CD4-positive, alpha-beta T cell (primary cell): ENCODE measurements at regions not wholly inside any gene's neighbourhood (a gene's known extent, or its start where the extent isn't known, plus 50 kb on each side); places are given as distances from the start of the nearest gene placed in this dataset.

ENCODE experiments used
- ATAC-seq: fragments of 200-7000 bp; cut with Tn5 transposase; one replicate; pipeline ENCODE4 v1.10.0; 2022; ENCODE audit warnings: mild to moderate bottlenecking; ENCODE audit not compliant: poor library complexity
- CTCF ChIA-PET: fragments of 350-600 bp; sonication (Branson Sonifier 250); formaldehyde crosslinking; loops from one replicate; lab custom pipeline; 2021; ENCODE audit warnings: antibody characterized with exemption, inconsistent platforms; lab: Charles Lee
- POLR2A ChIA-PET: fragments of 350-600 bp; sonication (Branson Sonifier 250); formaldehyde crosslinking; loops from one replicate; lab custom pipeline; 2021; ENCODE audit warnings: antibody characterized with exemption, inconsistent platforms; lab: Charles Lee
- DNase-seq, 14 experiments: peaks; one replicate each; pipeline ENCODE4 v3.0.0-alpha.2; 2013 to 2020; ENCODE audit warnings: mixed read lengths in 2 of 14
- H3K27ac ChIP-seq, 2 donors: one replicate each; pipeline versions ENCODE4 v1.5.1 to v1.7.0; 2013; ENCODE audit warnings: low read length in 2 of 2, low read depth in 1 of 2, mild to moderate bottlenecking in 1 of 2
- H3K27me3 ChIP-seq, 2 experiments: 1 replicate in 1 of 2; 2 replicates in 1 of 2; pipeline versions ENCODE4 v1.6.1 to v1.7.0; 2013; ENCODE audit warnings: low read length in 2 of 2, control low read depth in 1 of 2, mild to moderate bottlenecking in 1 of 2, moderate library complexity in 1 of 2; ENCODE audit not compliant: insufficient read depth in 2 of 2, control insufficient read depth in 1 of 2
- H3K36me3 ChIP-seq: one replicate; pipeline ENCODE4 v1.6.1; 2013; ENCODE audit warnings: low read length, control low read depth; ENCODE audit not compliant: insufficient read depth
- H3K4me1 ChIP-seq: one replicate; pipeline ENCODE4 v1.6.1; 2013; ENCODE audit warnings: low read length, control low read depth; ENCODE audit not compliant: insufficient read depth
- H3K4me3 ChIP-seq: one replicate; pipeline ENCODE4 v1.5.1; 2013; ENCODE audit warnings: mild to moderate bottlenecking, low read length, moderate library complexity
- H3K9me3 ChIP-seq, 2 experiments: 1 replicate in 1 of 2; 2 replicates in 1 of 2; pipeline versions ENCODE4 v1.6.1 to v1.7.0; 2013; ENCODE audit warnings: low read length in 2 of 2, mild to moderate bottlenecking in 2 of 2, control low read depth in 1 of 2, moderate library complexity in 1 of 2; ENCODE audit not compliant: control insufficient read depth in 1 of 2, insufficient read depth in 1 of 2
- H3K27ac Mint-ChIP-seq: one replicate; pipeline ENCODE4 v1.8.0; 2020; ENCODE audit warnings: mixed read lengths
- H3K27me3 Mint-ChIP-seq: one replicate; pipeline ENCODE4 v1.8.0; 2021; ENCODE audit warnings: mixed read lengths
- H3K36me3 Mint-ChIP-seq: one replicate; pipeline ENCODE4 v1.8.0; 2021; ENCODE audit warnings: low read depth, mixed read lengths
- H3K4me1 Mint-ChIP-seq: one replicate; pipeline ENCODE4 v1.8.0; 2021; ENCODE audit warnings: low read depth, mixed read lengths
- H3K4me3 Mint-ChIP-seq: one replicate; pipeline ENCODE4 v1.8.0; 2020; ENCODE audit warnings: mild to moderate bottlenecking, mixed read lengths
- H3K9me3 Mint-ChIP-seq: one replicate; pipeline ENCODE4 v1.8.0; 2020; ENCODE audit warnings: mixed read lengths
- intact Hi-C, 2 experiments: fragments of 100-400 bp; cut with DNase I in 1 of 2; cut with micrococcal nuclease in 1 of 2; formaldehyde crosslinking; loops; one replicate each; pipeline versions ENCODE4 v1.15.1 to v1.9.0; 2023 to 2025; cut with DNase I, micrococcal nuclease
- TF ChIP-seq, protein P1 (sequence below): fragments of 200-600 bp; IDR thresholded peaks from one replicate; pipeline ENCODE4 v1.8.0; 2022; ENCODE audit warnings: antibody characterized with exemption, mild to moderate bottlenecking

GRCh38 chr3:35562141-35562540 lies 77.2 kb upstream of the ARPP21 start:
- Mint-ChIP-seq H3K27me3 (no peaks in the 10 kb centered on the region), H3K27ac (no peak overlapping the region), H3K4me3 (no peak overlapping the region), H3K36me3 (no peaks in the 10 kb centered on the region), H3K9me3 (peaks cover 4% of the 10 kb centered on the region), H3K4me1 (no peaks in the 10 kb centered on the region)
- POLR2A ChIA-PET: no interaction called here
- TF ChIP-seq, protein P1, sequence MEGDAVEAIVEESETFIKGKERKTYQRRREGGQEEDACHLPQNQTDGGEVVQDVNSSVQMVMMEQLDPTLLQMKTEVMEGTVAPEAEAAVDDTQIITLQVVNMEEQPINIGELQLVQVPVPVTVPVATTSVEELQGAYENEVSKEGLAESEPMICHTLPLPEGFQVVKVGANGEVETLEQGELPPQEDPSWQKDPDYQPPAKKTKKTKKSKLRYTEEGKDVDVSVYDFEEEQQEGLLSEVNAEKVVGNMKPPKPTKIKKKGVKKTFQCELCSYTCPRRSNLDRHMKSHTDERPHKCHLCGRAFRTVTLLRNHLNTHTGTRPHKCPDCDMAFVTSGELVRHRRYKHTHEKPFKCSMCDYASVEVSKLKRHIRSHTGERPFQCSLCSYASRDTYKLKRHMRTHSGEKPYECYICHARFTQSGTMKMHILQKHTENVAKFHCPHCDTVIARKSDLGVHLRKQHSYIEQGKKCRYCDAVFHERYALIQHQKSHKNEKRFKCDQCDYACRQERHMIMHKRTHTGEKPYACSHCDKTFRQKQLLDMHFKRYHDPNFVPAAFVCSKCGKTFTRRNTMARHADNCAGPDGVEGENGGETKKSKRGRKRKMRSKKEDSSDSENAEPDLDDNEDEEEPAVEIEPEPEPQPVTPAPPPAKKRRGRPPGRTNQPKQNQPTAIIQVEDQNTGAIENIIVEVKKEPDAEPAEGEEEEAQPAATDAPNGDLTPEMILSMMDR: no peak
- no peak for ATAC-seq
- CTCF ChIA-PET: no interaction called here
- Histone ChIP-seq H3K9me3 (peaks cover 0 to 8% of the 10 kb centered on the region in 2 experiments), H3K4me1 (no peaks in the 10 kb centered on the region), H3K27me3 (no peaks in the 10 kb centered on the region), H3K27ac (no peak overlapping the region), H3K4me3 (no peak overlapping the region), H3K36me3 (no peaks in the 10 kb centered on the region)
- intact Hi-C loops: no loop called here
- no peak for DNase-seq

GRCh38 chr3:35565048-35565447 lies 74.3 kb upstream of the ARPP21 start:
- no peaks in the 10 kb centered on the region for H3K4me1 Mint-ChIP-seq
- no peaks in the 10 kb centered on the region for H3K4me1 ChIP-seq
- no peak for ATAC-seq
- no peak overlapping the region for H3K4me3 ChIP-seq
- no peaks in the 10 kb centered on the region for H3K36me3 ChIP-seq
- intact Hi-C loops: no loop called here
- ChIA-PET POLR2A (no interaction called here), CTCF (no interaction called here)
- no peak overlapping the region for H3K27ac ChIP-seq
- no peaks in the 10 kb centered on the region for H3K27me3 ChIP-seq
- TF ChIP-seq, protein P1: no peak
- no peaks in the 10 kb centered on the region for H3K9me3 ChIP-seq
- H3K36me3 Mint-ChIP-seq: no peaks in the 10 kb centered on the region
- H3K27ac Mint-ChIP-seq: no peak overlapping the region
- no peaks in the 10 kb centered on the region for H3K27me3 Mint-ChIP-seq
- H3K9me3 Mint-ChIP-seq: no peaks in the 10 kb centered on the region
- no peak for DNase-seq
- H3K4me3 Mint-ChIP-seq: no peak overlapping the region
